ENCODE measurements at regions not wholly inside any gene's neighbourhood (a gene's known extent, or its start where the extent isn't known, plus 50 kb on each side); places are given as distances from the start of the nearest gene placed in this dataset.

GRCh38 chr4:58144721-58145120, 1034.5 kb upstream of the IGFBP7 start:
- no peak for TF ChIP-seq POLR2A (IDR thresholded peaks at IDR 0.05)
- TF ChIP-seq CTCF (IDR thresholded peaks at IDR 0.05), result no peak
- no peak for TF ChIP-seq EP300 (IDR thresholded peaks at IDR 0.05)
